ENCODE measurements at regions not wholly inside any gene's neighbourhood (a gene's known extent, or its start where the extent isn't known, plus 50 kb on each side); places are given as distances from the start of the nearest gene placed in this dataset.

- no peak overlapping the region for H2AFZ ChIP-seq (ENCODE audit: low read length)
- peaks cover 6% of the 10 kb centered on the region for H3K4me1 ChIP-seq (ENCODE audit: insufficient read depth, low read length)
- no peak overlapping the region for H3K27ac ChIP-seq (ENCODE audit: low read depth, low read length)
- H3K4me2 ChIP-seq (ENCODE audit: insufficient read depth, low read length) = no peak overlapping the region
- H3K9me3 ChIP-seq (ENCODE audit: low read depth, low read length) = peaks cover 2% of the 10 kb centered on the region
- no peak overlapping the region for H3K4me3 ChIP-seq (ENCODE audit: insufficient read depth, low read length)
- DNase-seq (ENCODE audit: insufficient read length, low spot score, missing footprints) = no peak
- TF ChIP-seq CTCF (IDR thresholded peaks at IDR 0.05; ENCODE audit: extremely low read depth, low read depth, low read length) = no peak
- no peaks in the 10 kb centered on the region for H3K36me3 ChIP-seq (ENCODE audit: insufficient read depth, low read length)
- no peaks in the 10 kb centered on the region for H3K27me3 ChIP-seq (ENCODE audit: insufficient read depth, low read length)
- H3K79me2 ChIP-seq (ENCODE audit: insufficient read depth, low read length) = no peaks in the 10 kb centered on the region
- no peaks in the 10 kb centered on the region for H4K20me1 ChIP-seq (ENCODE audit: insufficient read depth, low read length)
Observed at GRCh38 chr7:80066639-80067038, 68.0 kb upstream of the GNAI1 start.

- Histone ChIP-seq H3K9me3 (ENCODE audit: low read depth, low read length) (peaks cover 6% of the 10 kb centered on the region), H3K36me3 (ENCODE audit: insufficient read depth, low read length) (no peaks in the 10 kb centered on the region), H3K4me2 (ENCODE audit: insufficient read depth, low read length) (peak overlapping the region; percentile 65), H4K20me1 (ENCODE audit: insufficient read depth, low read length) (no peaks in the 10 kb centered on the region), H2AFZ (ENCODE audit: low read length) (peak overlapping the region; percentile 96), H3K4me3 (ENCODE audit: insufficient read depth, low read length) (peak overlapping the region; percentile 51), H3K79me2 (ENCODE audit: insufficient read depth, low read length) (no peaks in the 10 kb centered on the region), H3K27me3 (ENCODE audit: insufficient read depth, low read length) (no peaks in the 10 kb centered on the region), H3K4me1 (ENCODE audit: insufficient read depth, low read length) (no peaks in the 10 kb centered on the region), H3K27ac (ENCODE audit: low read depth, low read length) (no peak overlapping the region)
- DNase-seq (ENCODE audit: insufficient read length, low spot score, missing footprints) = no peak
- no peak for TF ChIP-seq CTCF (IDR thresholded peaks at IDR 0.05; ENCODE audit: extremely low read depth, low read depth, low read length)
Observed at GRCh38 chr7:80063834-80064233, 70.8 kb upstream of the GNAI1 start.

GRCh38 chr7:80060218-80060806, 74.3 kb upstream of the GNAI1 start:
- no peaks in the 10 kb centered on the region for H3K36me3 ChIP-seq (ENCODE audit: insufficient read depth, low read length)
- H3K27me3 ChIP-seq (ENCODE audit: insufficient read depth, low read length) = no peaks in the 10 kb centered on the region
- TF ChIP-seq CTCF (IDR thresholded peaks at IDR 0.05; ENCODE audit: extremely low read depth, low read depth, low read length) = peak; percentile 48
- DNase-seq (ENCODE audit: insufficient read length, low spot score, missing footprints) = peak; percentile 56
- no peak overlapping the region for H3K4me3 ChIP-seq (ENCODE audit: insufficient read depth, low read length)
- H4K20me1 ChIP-seq (ENCODE audit: insufficient read depth, low read length) = no peaks in the 10 kb centered on the region
- no peaks in the 10 kb centered on the region for H3K4me1 ChIP-seq (ENCODE audit: insufficient read depth, low read length)
- no peak overlapping the region for H3K27ac ChIP-seq (ENCODE audit: low read depth, low read length)
- no peak overlapping the region for H2AFZ ChIP-seq (ENCODE audit: low read length)
- H3K9me3 ChIP-seq (ENCODE audit: low read depth, low read length) = peaks cover 4% of the 10 kb centered on the region
- no peaks in the 10 kb centered on the region for H3K79me2 ChIP-seq (ENCODE audit: insufficient read depth, low read length)
- H3K4me2 ChIP-seq (ENCODE audit: insufficient read depth, low read length) = no peak overlapping the region

GRCh38 chr7:80057488-80057887, 77.1 kb upstream of the GNAI1 start:
- H3K9me3 ChIP-seq (ENCODE audit: low read depth, low read length) = peaks cover 4% of the 10 kb centered on the region
- no peak for TF ChIP-seq CTCF (IDR thresholded peaks at IDR 0.05; ENCODE audit: extremely low read depth, low read depth, low read length)
- H3K4me1 ChIP-seq (ENCODE audit: insufficient read depth, low read length) = no peaks in the 10 kb centered on the region
- no peak overlapping the region for H3K4me2 ChIP-seq (ENCODE audit: insufficient read depth, low read length)
- no peak overlapping the region for H3K4me3 ChIP-seq (ENCODE audit: insufficient read depth, low read length)
- no peaks in the 10 kb centered on the region for H4K20me1 ChIP-seq (ENCODE audit: insufficient read depth, low read length)
- no peak overlapping the region for H3K27ac ChIP-seq (ENCODE audit: low read depth, low read length)
- no peaks in the 10 kb centered on the region for H3K36me3 ChIP-seq (ENCODE audit: insufficient read depth, low read length)
- H2AFZ ChIP-seq (ENCODE audit: low read length) = no peak overlapping the region
- H3K27me3 ChIP-seq (ENCODE audit: insufficient read depth, low read length) = no peaks in the 10 kb centered on the region
- DNase-seq (ENCODE audit: insufficient read length, low spot score, missing footprints) = no peak
- H3K79me2 ChIP-seq (ENCODE audit: insufficient read depth, low read length) = no peaks in the 10 kb centered on the region
